Esophagus (tissue), 2 donors: ENCODE measurements at regions not wholly inside any gene's neighbourhood (a gene's known extent, or its start where the extent isn't known, plus 50 kb on each side); places are given as distances from the start of the nearest gene placed in this dataset.

Experiments
- H3K27ac ChIP-seq, 2 donors: one replicate each; pipeline ENCODE4 v1.5.1; 2013; ENCODE audit warnings: low read depth in 2 of 2, mild to moderate bottlenecking in 2 of 2, inconsistent platforms in 1 of 2, low read length in 1 of 2, moderate library complexity in 1 of 2
- H3K27me3 ChIP-seq, 2 donors: one replicate each; pipeline ENCODE4 v1.6.1; 2013; ENCODE audit warnings: low read length in 2 of 2, control low read depth in 1 of 2, mild to moderate bottlenecking in 1 of 2; ENCODE audit not compliant: insufficient read depth in 2 of 2, control insufficient read depth in 1 of 2
- H3K36me3 ChIP-seq, 2 donors: one replicate each; pipeline ENCODE4 v1.6.1; 2013; ENCODE audit warnings: low read length in 1 of 2; ENCODE audit not compliant: control insufficient read depth in 2 of 2, insufficient read depth in 2 of 2
- H3K4me1 ChIP-seq, 2 donors: one replicate each; pipeline ENCODE4 v1.6.1; 2013; ENCODE audit warnings: low read length in 1 of 2; ENCODE audit not compliant: control insufficient read depth in 2 of 2, insufficient read depth in 2 of 2
- H3K4me3 ChIP-seq, 2 donors: one replicate each; pipeline ENCODE4 v1.5.1; 2013; ENCODE audit warnings: low read length in 2 of 2, mild to moderate bottlenecking in 2 of 2, low read depth in 1 of 2, moderate library complexity in 1 of 2
- H3K9me3 ChIP-seq, 2 donors: one replicate each; pipeline ENCODE4 v1.6.1; 2013; ENCODE audit warnings: mild to moderate bottlenecking in 2 of 2, low read depth in 1 of 2, low read length in 1 of 2, moderate library complexity in 1 of 2; ENCODE audit not compliant: control insufficient read depth in 2 of 2, insufficient read depth in 1 of 2
- WGBS, 2 donors: extraction: QIAGEN DNeasy Blood & Tissue Kit; methylation state at CpG; one replicate each; pipeline ENCODE4 v1.1.7; 2013; 5-methylcytosine and 5-hydroxymethylcytosine counted together
- donor health status: healthy with polysubstance abuse.
- donor health status: Bipolar disorder and iron deficiency.

DNA sequence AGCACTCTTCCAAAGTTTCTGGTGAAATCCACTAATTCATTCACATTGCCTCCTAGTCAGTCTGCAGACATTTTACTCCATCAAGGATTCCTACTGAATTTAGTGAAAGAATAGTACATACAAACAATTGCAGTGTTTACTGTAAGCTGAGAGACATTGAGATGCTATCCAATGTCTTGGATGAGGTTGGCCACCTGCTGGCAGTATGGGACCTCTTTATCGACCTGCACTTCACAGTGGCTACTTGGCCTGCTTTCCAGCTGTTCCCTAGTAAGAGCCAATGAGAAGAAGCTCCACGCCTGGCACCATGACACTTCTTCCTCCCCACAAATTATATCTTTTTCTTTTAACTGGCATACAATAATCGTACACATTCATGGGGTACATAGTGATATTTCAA lies 51.5 kb upstream of the LRIF1 start:
- H3K36me3 ChIP-seq: no peaks in the 10 kb centered on the region
- H3K27me3 ChIP-seq: no peaks in the 10 kb centered on the region
- 47 to 64% methylated on average over 3 of the region's 3 CpGs for WGBS, 2 donors

More for the DNA sequence above, 51.5 kb upstream of the LRIF1 start:
- H3K4me1 ChIP-seq: no peaks in the 10 kb centered on the region
- H3K9me3 ChIP-seq: no peaks in the 10 kb centered on the region
- H3K4me3 ChIP-seq: no peak overlapping the region
- H3K27ac ChIP-seq: no peak overlapping the region
